ENCODE measurements at regions not wholly inside any gene's neighbourhood (a gene's known extent, or its start where the extent isn't known, plus 50 kb on each side); places are given as distances from the start of the nearest gene placed in this dataset.

- 64% methylated on average over 3 of the region's 3 CpGs for WGBS (ENCODE audit: low lambda C conversion rate)
- H3K9me3 ChIP-seq: no peaks in the 10 kb centered on the region
- no peaks in the 10 kb centered on the region for H3K27me3 ChIP-seq (ENCODE audit: insufficient read depth)
- H3K79me2 ChIP-seq (ENCODE audit: insufficient read depth): no peaks in the 10 kb centered on the region
- TF ChIP-seq MXI1 (IDR thresholded peaks at IDR 0.05; ENCODE audit: low read depth, low read length): no peak
- H3K4me3 ChIP-seq (ENCODE audit: low read depth in 2 of 2, low read length in 1 of 2): no peak overlapping the region
- DNase-seq: no peak
- H2AFZ ChIP-seq (ENCODE audit: low read depth): no peak overlapping the region
- no peaks in the 10 kb centered on the region for H3F3A ChIP-seq (replicated peaks; ENCODE audit: insufficient read depth)
- ChIA-PET CTCF (no interaction called here), POLR2A (no interaction called here)
- H3K36me3 ChIP-seq (replicated peaks in 1 of 2; ENCODE audit: control insufficient read depth in 1 of 2, insufficient read depth in 2 of 2, low read length in 1 of 2): no peaks in the 10 kb centered on the region
- no peaks in the 10 kb centered on the region for H4K20me1 ChIP-seq (ENCODE audit: insufficient read depth)
- no peak overlapping the region for H3K4me2 ChIP-seq
- H3K4me1 ChIP-seq (ENCODE audit: control insufficient read depth in 1 of 2, insufficient read depth in 2 of 2, low read depth in 1 of 2, low read length in 1 of 2): no peaks in the 10 kb centered on the region
- no peaks in the 10 kb centered on the region for H3K9me2 ChIP-seq
- no peak overlapping the region for H3K27ac ChIP-seq (ENCODE audit: low read depth in 2 of 2, low read length in 1 of 2)
- no peak overlapping the region for H3K9ac ChIP-seq
Observed at GRCh38 chr5:106028314-106028713, 1642.4 kb downstream of the EFNA5 start.

GRCh38 chr5:106020894-106021293, 1649.8 kb downstream of the EFNA5 start:
- Histone ChIP-seq H3K27me3 (ENCODE audit: insufficient read depth) (no peaks in the 10 kb centered on the region), H3K9me2 (no peaks in the 10 kb centered on the region), H3K9ac (no peak overlapping the region), H3K4me3 (ENCODE audit: low read depth in 2 of 2, low read length in 1 of 2) (no peak overlapping the region), H3K4me2 (no peak overlapping the region), H4K20me1 (ENCODE audit: insufficient read depth) (no peaks in the 10 kb centered on the region), H3K4me1 (ENCODE audit: control insufficient read depth in 1 of 2, insufficient read depth in 2 of 2, low read depth in 1 of 2, low read length in 1 of 2) (0 out of 4 replicates have a peak, but pooled peaks cover 0 to 8% of the 10 kb centered on the region in 2 experiments), H3K27ac (ENCODE audit: low read depth in 2 of 2, low read length in 1 of 2) (no peak overlapping the region), H2AFZ (ENCODE audit: low read depth) (0 out of 2 replicates have a peak overlapping the region, but pooled peaks have one; percentile 40), H3K9me3 (no peaks in the 10 kb centered on the region), H3F3A (replicated peaks; ENCODE audit: insufficient read depth) (no peaks in the 10 kb centered on the region), H3K36me3 (replicated peaks in 1 of 2; ENCODE audit: control insufficient read depth in 1 of 2, insufficient read depth in 2 of 2, low read length in 1 of 2) (no peaks in the 10 kb centered on the region), H3K79me2 (ENCODE audit: insufficient read depth) (no peaks in the 10 kb centered on the region)
- POLR2A ChIA-PET: no interaction called here
- CTCF ChIA-PET: interaction anchor here (0.6 kb wide), 1 partner anchor 46 kb away, joined by 3 read pairs; no protein-coding TSS in a partner anchor
- TF ChIP-seq RCOR1 (IDR thresholded peaks at IDR 0.05; ENCODE audit: low read length) (no peak), RXRA (IDR thresholded peaks at IDR 0.05; ENCODE audit: borderline replicate concordance, low read depth) (no peak)
- WGBS (ENCODE audit: low lambda C conversion rate): 92% methylated on average over 1 of the region's 1 CpG
- no peak for DNase-seq

- H3K36me3 ChIP-seq (replicated peaks in 1 of 2; ENCODE audit: control insufficient read depth in 1 of 2, insufficient read depth in 2 of 2, low read length in 1 of 2): no peaks in the 10 kb centered on the region
- H3F3A ChIP-seq (replicated peaks; ENCODE audit: insufficient read depth): no peaks in the 10 kb centered on the region
- H3K4me1 ChIP-seq (ENCODE audit: control insufficient read depth in 1 of 2, insufficient read depth in 2 of 2, low read depth in 1 of 2, low read length in 1 of 2): 0 out of 4 replicates have a peak, but pooled peaks cover 0 to 8% of the 10 kb centered on the region in 2 experiments
- H3K9me2 ChIP-seq: no peaks in the 10 kb centered on the region
- no peaks in the 10 kb centered on the region for H4K20me1 ChIP-seq (ENCODE audit: insufficient read depth)
- ChIA-PET CTCF (no interaction called here), POLR2A (no interaction called here)
- H3K9ac ChIP-seq: no peak overlapping the region
- TF ChIP-seq FOXM1 (IDR thresholded peaks at IDR 0.05; ENCODE audit: low read depth): no peak
- no peak for TF ChIP-seq USF1 (IDR thresholded peaks at IDR 0.05; ENCODE audit: borderline replicate concordance, low read depth)
- no peak for TF ChIP-seq CHD2 (IDR thresholded peaks at IDR 0.05; ENCODE audit: low read length, partially characterized antibody)
- TF ChIP-seq FOSL2 (IDR thresholded peaks at IDR 0.05; ENCODE audit: borderline replicate concordance, low read depth): no peak
- TF ChIP-seq GABPA (IDR thresholded peaks at IDR 0.05; ENCODE audit: low read depth): no peak
- TF ChIP-seq CTCF (IDR thresholded peaks at IDR 0.05): no peak
- no peak for TF ChIP-seq TAF1 (IDR thresholded peaks at IDR 0.05; ENCODE audit: borderline replicate concordance, low read depth, low read length)
- TF ChIP-seq FOXJ3 (CRISPR knock-in tag; IDR thresholded peaks at IDR 0.05): no peak
- no peak for TF ChIP-seq RFX5 (IDR thresholded peaks at IDR 0.05; ENCODE audit: low read length)
- TF ChIP-seq SIN3A (IDR thresholded peaks at IDR 0.05; ENCODE audit: borderline replicate concordance, low read depth, low read length): no peak
- no peak for TF ChIP-seq NFIC (IDR thresholded peaks at IDR 0.05; ENCODE audit: borderline replicate concordance)
- no peak for TF ChIP-seq GATA2 (CRISPR knock-in tag; IDR thresholded peaks at IDR 0.05)
- TF ChIP-seq ZBTB33 (IDR thresholded peaks at IDR 0.05; ENCODE audit: borderline replicate concordance, low read depth): no peak
- no peak for TF ChIP-seq RXRA (IDR thresholded peaks at IDR 0.05; ENCODE audit: borderline replicate concordance, low read depth)
- DNase-seq: no peak
- no peaks in the 10 kb centered on the region for H3K27me3 ChIP-seq (ENCODE audit: insufficient read depth)
- H3K27ac ChIP-seq (ENCODE audit: low read depth in 2 of 2, low read length in 1 of 2): no peak overlapping the region
- no peak overlapping the region for H3K4me3 ChIP-seq (ENCODE audit: low read depth in 2 of 2, low read length in 1 of 2)
- no peaks in the 10 kb centered on the region for H3K9me3 ChIP-seq
- no peak overlapping the region for H3K4me2 ChIP-seq
- H3K79me2 ChIP-seq (ENCODE audit: insufficient read depth): no peaks in the 10 kb centered on the region
- no peak overlapping the region for H2AFZ ChIP-seq (ENCODE audit: low read depth)
Observed at GRCh38 chr5:106019261-106019660, 1651.5 kb downstream of the EFNA5 start.
